Nucleus accumbens (tissue), 56 donors: ENCODE measurements at regions not wholly inside any gene's neighbourhood (a gene's known extent, or its start where the extent isn't known, plus 50 kb on each side); places are given as distances from the start of the nearest gene placed in this dataset.

Experiments used
- DNase-seq, 56 donors: peaks; one replicate each; lab custom pipeline; 2025; lab: John Stamatoyannopoulos, UW

DNA sequence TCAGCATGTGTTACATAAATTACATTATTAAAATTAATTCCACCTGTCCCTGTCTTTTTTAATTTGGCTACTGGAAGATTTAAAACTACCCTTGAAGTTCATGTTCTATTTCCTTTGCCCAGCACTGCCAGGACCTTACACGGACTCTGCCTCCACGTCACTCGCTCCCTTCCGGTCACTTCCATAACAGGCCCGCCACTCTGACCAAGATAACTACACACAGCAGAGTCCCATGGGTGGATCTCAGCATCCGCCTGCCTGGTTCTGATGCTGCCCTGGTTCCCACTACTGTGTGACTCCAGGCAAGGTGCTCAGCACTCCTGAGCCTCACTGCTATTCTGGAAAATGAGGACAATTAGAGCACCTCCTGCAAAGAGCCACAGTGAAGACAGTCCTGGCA is 153.3 kb upstream of the ERG start:
- no peak for DNase-seq

DNA sequence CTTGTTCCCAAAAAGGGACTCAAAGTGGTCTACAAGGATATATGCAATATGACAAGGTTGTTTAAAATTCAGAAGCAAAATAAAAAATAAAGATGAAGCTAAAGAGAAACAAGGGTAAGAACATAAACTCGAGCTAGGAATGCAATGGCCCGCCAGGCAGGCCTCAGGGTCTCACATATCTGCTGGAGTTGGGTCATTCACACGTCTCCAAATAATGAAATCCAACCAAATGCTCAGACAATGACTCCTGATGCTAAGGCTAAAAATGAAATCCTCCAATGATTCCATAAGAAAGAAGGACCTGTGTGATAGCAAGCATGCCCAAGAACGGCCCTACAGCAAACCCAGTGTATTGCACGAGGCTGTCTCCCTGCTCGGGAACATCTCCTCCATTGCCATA is 153.3 kb upstream of the ETS2 start:
- no peak for DNase-seq

GRCh38 chr21:38654580-38654979 is 151.1 kb upstream of the ETS2 start:
- DNase-seq, result no peak

DNA sequence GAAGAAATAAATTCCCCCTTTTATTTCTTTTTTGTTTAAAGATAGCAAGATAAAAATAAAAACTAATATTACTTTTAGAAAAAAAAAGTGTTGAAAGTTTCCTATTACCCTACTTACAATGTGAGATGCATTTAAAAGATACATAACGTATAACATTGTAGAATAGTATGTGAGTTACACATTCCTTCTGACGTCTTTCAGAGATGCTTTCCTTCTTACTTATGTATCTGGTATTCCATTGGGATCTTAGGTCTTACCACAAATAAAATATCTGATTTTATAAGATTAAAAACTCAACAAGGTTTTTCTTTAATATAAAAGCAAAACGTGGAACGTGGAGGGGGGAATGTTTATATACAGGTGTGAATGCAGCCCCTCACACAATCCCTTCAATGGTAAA is 147.2 kb upstream of the ETS2 start:
- no peak for DNase-seq

DNA sequence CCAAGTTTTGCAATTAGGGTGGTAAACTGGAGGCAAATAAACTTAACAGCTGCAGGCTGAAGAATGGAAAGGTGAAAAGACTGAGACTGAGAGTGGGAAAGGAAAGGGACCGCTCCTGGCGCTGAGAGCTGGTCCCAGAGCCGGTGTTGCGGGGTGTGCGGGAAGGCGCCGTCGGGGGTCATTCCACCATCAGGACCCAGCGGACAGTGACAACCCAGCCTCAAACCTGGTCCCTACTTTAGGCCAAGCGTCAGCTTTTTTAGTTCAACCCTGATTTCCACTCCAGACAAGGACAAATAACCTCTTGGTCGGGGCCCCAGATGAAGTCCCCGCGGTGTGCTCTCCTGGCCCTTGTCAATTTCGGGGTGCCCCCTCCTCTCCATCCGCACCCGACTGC is 145.8 kb upstream of the ETS2 start:
- DNase-seq, result no peak

DNA sequence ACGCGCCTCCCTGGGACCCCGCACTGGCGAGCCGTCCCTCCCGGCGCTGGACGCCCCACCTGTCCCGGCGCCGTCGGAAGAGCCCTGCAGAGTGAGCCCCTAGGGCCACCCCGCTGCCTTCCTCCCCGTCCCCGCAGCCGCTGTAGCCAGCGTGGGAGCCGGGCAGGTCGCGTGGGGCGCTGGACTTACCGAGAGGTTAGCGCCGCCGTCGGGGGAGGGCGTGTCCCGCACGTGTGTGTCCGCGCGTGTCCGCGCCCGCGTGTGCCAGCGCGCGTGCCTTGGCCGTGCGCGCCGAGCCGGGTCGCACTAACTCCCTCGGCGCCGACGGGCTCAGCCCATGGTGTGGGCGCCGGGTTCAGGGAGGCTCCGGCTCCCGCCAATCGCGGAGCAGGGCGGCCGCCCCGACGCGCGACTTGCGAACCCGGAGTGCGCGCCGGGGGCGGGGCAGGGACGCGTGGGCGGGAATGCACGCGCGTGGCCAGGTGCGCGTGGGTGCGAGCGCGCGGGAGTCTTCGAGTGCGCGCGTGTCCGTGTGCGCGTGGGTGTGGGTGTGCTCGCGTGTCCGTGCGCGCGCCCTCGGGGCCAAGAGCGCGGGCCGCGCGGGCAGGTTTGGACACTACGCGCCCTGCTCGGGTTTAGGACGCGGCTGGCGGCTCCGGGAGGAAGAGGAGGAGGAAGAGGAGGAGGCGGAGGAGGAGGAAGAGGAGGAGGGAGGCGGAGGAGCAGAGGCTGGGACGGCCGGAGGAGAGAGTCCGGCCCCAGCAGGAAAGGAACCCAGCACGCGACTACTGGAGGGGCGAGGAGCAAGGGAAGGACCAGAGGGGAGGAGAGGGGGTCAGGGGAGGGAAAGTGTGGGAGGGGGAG is 145.2 kb upstream of the ETS2 start:
- peak in 1 of 56 donors; percentile 25 for DNase-seq

GRCh38 chr21:38661197-38661871 is 144.4 kb upstream of the ETS2 start:
- DNase-seq, result no peak

GRCh38 chr21:38661889-38662568 is 143.7 kb upstream of the ETS2 start:
- no peak for DNase-seq

GRCh38 chr21:38663282-38663681 is 142.4 kb upstream of the ETS2 start:
- no peak for DNase-seq

DNA sequence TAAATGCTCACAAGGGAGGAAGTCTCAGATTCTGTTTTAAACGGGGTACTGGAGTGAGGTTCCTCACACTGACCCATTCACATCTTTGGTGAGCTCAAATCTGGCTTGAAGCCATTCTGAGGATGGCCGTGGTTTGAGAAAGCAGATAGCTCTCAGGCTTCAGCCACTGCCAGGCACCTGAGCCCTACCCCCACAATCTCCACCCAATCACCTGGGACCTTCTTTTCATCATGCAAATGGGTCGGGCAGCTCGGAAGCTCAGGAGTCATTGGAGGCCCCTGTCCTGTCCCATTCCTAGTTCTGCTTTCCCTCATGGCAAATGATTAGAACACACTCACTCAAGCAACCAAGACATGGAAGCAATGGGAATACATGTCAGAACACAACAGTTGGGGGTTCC is 141.4 kb upstream of the ETS2 start:
- no peak for DNase-seq

DNA sequence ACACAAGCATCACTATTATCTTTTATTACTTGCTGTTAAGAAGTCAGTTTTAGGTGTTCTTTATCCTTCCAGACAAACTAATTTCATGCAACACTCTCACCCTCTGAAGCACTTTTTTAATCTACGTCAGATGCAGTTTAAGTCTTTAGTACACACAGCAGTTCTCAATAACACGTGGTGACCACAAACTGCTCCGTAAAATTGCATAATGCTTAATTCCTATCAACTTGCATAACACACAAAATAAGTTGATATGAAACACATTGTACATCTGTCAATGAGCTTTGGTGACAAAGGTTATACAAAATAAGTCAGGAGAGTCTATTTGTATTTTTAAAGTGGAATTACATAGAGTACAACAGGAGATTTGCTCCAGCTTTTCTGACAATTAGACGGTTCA is 140.9 kb upstream of the ETS2 start:
- DNase-seq, result no peak

DNA sequence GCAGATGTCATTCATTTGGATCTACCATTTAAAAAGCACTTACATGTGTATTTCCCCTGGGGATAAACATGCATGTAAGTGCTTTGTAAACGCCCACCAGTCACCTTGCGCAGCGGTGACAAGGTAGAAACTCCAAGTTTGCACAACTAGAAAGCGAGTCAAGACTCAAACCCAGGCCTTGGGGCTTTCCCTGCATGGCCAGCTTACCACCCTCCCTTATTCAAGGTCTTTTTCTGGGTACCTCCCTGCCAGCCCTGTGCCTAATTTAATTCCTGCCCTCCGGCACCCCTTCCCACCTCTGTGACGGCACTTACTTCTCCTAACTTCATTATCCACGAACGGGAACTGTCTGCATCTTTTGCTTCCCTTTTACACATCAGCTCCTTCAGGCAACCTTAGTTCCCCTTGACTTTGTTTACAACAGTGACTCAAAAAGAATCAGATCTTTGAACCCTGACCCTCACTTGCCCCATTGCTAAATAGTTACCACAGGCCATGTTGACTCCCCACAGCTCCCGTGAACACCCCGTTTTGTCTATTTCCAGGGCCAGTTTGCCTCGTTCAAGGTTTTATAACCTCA is 138.3 kb upstream of the ETS2 start:
- DNase-seq, result no peak

DNA sequence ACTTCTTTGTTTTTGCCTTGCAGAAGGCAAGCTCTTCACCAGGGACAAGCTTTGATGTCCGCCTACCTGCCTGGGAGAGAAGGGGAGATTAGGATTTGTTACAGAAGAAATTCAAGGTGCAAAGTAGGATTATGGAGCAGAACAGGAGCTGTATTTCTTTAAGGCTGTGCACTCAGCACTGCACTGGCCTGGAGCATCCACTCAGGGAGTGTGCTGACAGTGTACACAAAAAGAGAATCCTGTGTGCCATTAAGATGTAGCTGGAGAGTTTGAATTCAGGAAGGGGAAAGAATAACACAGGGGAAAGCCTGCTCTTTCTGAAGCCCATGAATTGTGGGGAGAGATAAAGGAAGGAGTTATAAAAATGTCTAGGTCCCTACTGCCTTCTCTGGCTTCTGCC is 137.7 kb upstream of the ETS2 start:
- no peak for DNase-seq

DNA sequence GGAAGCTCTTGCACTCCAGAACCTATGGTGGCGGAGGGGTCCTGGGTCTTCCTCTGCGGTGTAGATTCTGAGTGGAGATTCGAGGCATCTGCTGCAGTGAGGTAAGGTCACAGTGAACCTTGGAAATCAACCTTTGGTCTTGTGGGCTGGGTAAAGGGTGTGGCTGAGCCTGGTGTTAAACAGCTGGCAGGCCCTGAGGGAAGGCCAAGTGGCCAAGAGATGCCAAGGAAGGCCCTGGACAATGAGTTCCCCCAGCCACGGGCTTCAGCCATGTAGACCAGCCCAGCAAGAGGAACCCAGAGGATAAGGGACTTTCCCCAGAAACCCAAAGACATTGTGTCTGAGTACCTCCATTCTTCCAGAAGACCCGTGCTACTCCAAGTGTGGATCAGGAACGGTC is 137.2 kb upstream of the ETS2 start:
- no peak for DNase-seq

DNA sequence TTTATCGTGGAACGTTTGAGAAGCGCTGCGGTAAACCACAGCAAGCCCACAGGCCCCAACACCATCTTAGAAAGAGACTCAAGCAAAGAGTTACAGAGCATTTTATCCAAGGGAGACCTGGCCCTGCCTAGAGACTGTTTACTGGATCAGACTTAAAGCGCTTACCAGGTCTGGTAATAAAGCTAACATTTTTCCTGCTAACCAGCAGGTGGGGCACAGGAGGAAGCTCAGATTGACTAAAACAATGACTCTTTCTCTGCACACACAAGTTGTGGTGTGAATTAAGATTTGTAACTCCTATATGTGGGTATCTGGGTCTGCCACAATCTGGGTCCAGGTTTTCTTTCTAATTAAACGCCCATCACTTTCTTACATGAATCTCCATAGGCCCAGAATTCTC is 136.5 kb upstream of the ETS2 start:
- DNase-seq, result peak in 1 of 56 donors; percentile 3

DNA sequence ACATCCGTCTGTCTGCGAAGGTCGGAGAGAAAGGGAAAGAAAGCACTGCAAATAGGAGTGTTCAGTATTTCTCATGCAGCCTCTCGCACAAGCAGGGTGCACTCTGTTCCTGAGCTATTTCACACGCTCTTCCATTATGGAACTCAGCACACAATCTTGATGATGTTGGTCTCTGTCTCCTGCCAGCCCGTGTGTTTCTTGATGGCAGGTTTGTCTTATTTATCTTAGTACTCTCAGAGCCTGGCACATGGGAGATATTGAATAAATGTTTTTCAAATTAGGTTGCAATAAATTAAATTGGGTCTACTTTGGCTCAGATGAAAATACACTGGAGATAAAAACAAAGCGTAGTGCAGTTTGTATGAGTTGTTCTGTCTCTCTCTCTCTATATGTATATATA is 134.9 kb upstream of the ETS2 start:
- no peak for DNase-seq

DNA sequence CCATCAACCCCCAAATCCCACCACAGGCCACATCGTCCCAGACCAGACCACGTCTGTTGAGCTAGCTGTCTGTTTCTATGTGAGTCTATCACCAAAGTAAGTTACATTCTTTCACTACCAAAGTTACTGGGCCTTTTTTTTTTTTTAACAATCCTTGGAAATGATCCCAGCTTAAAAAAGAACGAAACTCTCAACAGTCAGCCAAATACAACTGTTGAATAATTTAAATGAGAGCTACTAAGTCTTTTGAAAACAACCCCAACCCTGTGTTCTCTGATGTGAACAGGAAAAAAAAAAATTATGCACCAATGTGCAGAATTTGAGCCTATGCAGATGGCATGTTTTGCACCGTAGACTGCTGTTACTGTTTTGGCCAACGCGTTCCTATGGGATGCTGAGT is 134.0 kb upstream of the ETS2 start:
- no peak for DNase-seq

DNA sequence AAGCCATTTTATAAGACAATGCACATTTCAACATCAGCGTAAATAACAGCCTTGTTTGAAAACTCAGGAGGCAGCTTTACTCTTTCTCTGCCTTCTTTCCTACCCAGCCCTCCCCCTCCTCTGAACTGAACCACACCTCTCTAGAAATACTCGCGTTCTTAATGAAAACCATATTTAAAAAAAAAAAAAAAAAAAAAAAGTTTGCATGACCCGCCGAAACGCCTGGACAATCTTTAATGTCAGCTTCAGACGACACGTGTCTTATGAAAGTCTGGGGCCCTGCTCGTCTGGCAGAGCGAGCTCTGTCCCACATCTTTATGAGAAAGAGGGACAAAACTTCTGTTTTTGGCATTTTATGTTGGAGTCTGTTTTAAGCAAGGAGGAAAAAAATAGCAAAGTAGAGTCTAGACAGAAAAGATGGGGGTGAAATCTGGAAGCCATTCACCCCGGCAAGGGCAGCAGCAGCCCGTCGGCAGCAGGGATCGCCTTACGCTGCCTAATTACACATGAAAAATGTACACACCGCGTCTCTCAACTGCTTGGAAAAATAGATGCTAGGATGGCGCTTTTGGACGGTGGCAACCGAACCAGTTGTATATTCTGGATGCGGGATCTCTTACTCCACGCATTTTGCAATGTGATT is 130.4 kb upstream of the ETS2 start:
- DNase-seq, result no peak

GRCh38 chr21:38678827-38679226 is 126.9 kb upstream of the ETS2 start:
- no peak for DNase-seq

DNA sequence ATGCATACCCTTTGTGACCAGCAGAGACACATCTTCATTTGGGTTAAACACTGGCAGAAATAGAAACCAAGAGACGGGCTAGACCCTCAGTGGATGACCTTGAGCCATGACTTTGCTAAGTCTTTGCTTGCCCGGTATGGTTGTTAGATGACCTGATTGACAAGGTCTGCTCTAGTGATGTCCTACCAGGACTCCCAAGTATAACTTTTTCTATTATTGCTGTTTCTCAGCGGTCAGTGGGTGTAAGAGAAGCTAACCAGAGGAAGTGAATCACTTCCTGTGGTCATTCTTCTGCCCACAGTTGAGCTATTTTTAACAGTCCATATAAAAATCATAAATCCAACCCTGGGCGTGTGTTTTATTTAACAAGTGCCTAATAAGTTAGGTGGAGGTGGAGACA is 126.2 kb upstream of the ETS2 start:
- DNase-seq, result no peak

DNA sequence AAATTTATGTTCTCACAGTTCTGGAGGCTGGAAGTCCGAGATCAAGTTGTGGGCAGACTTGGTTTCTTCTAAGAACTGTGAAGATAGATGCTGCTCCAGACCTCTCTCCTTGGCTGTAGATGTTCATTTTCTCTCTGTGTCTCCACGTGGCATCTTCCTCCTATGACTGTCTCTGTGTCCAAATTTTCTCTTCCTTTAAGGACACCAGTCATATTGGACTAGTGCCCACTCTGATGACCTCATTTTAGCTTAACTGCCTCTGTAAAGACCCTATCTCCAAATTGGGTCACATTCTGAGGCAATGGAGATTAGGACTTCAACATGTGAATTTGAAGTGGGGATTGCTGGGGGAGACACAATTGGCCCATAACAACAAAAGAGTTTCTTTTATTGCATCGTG is 125.3 kb upstream of the ETS2 start:
- no peak for DNase-seq
